ENCODE measurements at regions not wholly inside any gene's neighbourhood (a gene's known extent, or its start where the extent isn't known, plus 50 kb on each side); places are given as distances from the start of the nearest gene placed in this dataset.

GRCh38 chr7:142384493-142384922, 126.7 kb upstream of the PRSS58 start:
- TF ChIP-seq EZH2 (IDR thresholded peaks at IDR 0.05; ENCODE audit: low read depth) (no peak), CTCF (conservative IDR thresholded peaks at IDR 0.05) (no peak)
- no peak overlapping the region for H3K4me3 ChIP-seq
- no peak overlapping the region for H2AFZ ChIP-seq
- no peaks in the 10 kb centered on the region for H3K9me2 ChIP-seq (ENCODE audit: insufficient read depth)
- ChIA-PET POLR2A (ENCODE audit: unreplicated experiment) (interaction anchor here (0.6 kb wide), 1 partner anchor 112 kb away, joined by 3 read pairs; no protein-coding TSS in a partner anchor), CTCF (interaction anchor here (0.5 to 1.9 kb wide), 7 partner anchors 9 to 619 kb away, joined by 3 to 8 read pairs (median 4); no protein-coding TSS in a partner anchor)
- no peak overlapping the region for H3K27ac ChIP-seq
- no peaks in the 10 kb centered on the region for H3K9me3 ChIP-seq (ENCODE audit: insufficient read depth, low read depth)
- H3K36me3 ChIP-seq (ENCODE audit: low read depth) = no peaks in the 10 kb centered on the region
- no peaks in the 10 kb centered on the region for H3F3A ChIP-seq (ENCODE audit: insufficient read depth, low read depth)
- DNase-seq = peak in 1 of 2 experiments; percentile 28
- H3K79me2 ChIP-seq (ENCODE audit: low read depth) = no peaks in the 10 kb centered on the region
- no TSS peak for BruUV-seq (replicated peaks)
- H3K27me3 ChIP-seq (ENCODE audit: insufficient read depth, low read depth) = no peaks in the 10 kb centered on the region
- no peak overlapping the region for H3K4me2 ChIP-seq
- intact Hi-C loops (cut with micrococcal nuclease; ENCODE audit: unreplicated experiment) = loop anchor here (2.0 kb wide), 6 partner anchors 36 to 424 kb away; no protein-coding TSS in a partner anchor
- H3K4me1 ChIP-seq (replicated peaks; ENCODE audit: insufficient read depth) = 0 out of 2 replicates have a peak, but pooled peaks cover 12% of the 10 kb centered on the region
- H4K20me1 ChIP-seq (ENCODE audit: insufficient read depth) = no peaks in the 10 kb centered on the region

GRCh38 chr7:142383841-142384492, 126.1 kb upstream of the PRSS58 start:
- no TSS peak for BruUV-seq (replicated peaks)
- Histone ChIP-seq H2AFZ (no peak overlapping the region), H3K9me2 (ENCODE audit: insufficient read depth) (no peaks in the 10 kb centered on the region), H3K4me3 (no peak overlapping the region), H4K20me1 (ENCODE audit: insufficient read depth) (no peaks in the 10 kb centered on the region), H3K4me1 (replicated peaks; ENCODE audit: insufficient read depth) (0 out of 2 replicates have a peak, but pooled peaks cover 12% of the 10 kb centered on the region), H3F3A (ENCODE audit: insufficient read depth, low read depth) (no peaks in the 10 kb centered on the region), H3K4me2 (no peak overlapping the region), H3K36me3 (ENCODE audit: low read depth) (no peaks in the 10 kb centered on the region), H3K27me3 (ENCODE audit: insufficient read depth, low read depth) (no peaks in the 10 kb centered on the region), H3K27ac (no peak overlapping the region), H3K79me2 (ENCODE audit: low read depth) (no peaks in the 10 kb centered on the region), H3K9me3 (ENCODE audit: insufficient read depth, low read depth) (no peaks in the 10 kb centered on the region)
- ChIA-PET POLR2A (ENCODE audit: unreplicated experiment) (interaction anchor here (0.6 kb wide), 2 partner anchors 112 to 1718 kb away, joined by 3 to 11 read pairs; no protein-coding TSS in a partner anchor), CTCF (interaction anchor here (0.5 to 1.8 kb wide), 5 partner anchors 10 to 153 kb away, joined by 3 to 8 read pairs (median 4); no protein-coding TSS in a partner anchor)
- TF ChIP-seq CTCF (conservative IDR thresholded peaks at IDR 0.05) (no peak), EZH2 (IDR thresholded peaks at IDR 0.05; ENCODE audit: low read depth) (no peak)
- no peak for DNase-seq
- intact Hi-C loops (cut with micrococcal nuclease; ENCODE audit: unreplicated experiment) = loop anchor here (2.0 kb wide), 6 partner anchors 37 to 425 kb away; no protein-coding TSS in a partner anchor

GRCh38 chr7:142381727-142382390, 124.0 kb upstream of the PRSS58 start:
- Histone ChIP-seq H3K36me3 (ENCODE audit: low read depth) (no peaks in the 10 kb centered on the region), H4K20me1 (ENCODE audit: insufficient read depth) (no peaks in the 10 kb centered on the region), H2AFZ (no peak overlapping the region), H3K79me2 (ENCODE audit: low read depth) (no peaks in the 10 kb centered on the region), H3F3A (ENCODE audit: insufficient read depth, low read depth) (0 out of 2 replicates have a peak, but pooled peaks cover under 1% of the 10 kb centered on the region), H3K9me2 (ENCODE audit: insufficient read depth) (no peaks in the 10 kb centered on the region), H3K4me1 (replicated peaks; ENCODE audit: insufficient read depth) (peaks cover 20% of the 10 kb centered on the region), H3K27me3 (ENCODE audit: insufficient read depth, low read depth) (no peaks in the 10 kb centered on the region), H3K9me3 (ENCODE audit: insufficient read depth, low read depth) (no peaks in the 10 kb centered on the region), H3K4me2 (no peak overlapping the region), H3K27ac (no peak overlapping the region), H3K4me3 (no peak overlapping the region)
- BruUV-seq (replicated peaks) = no TSS peak
- intact Hi-C loops (cut with micrococcal nuclease; ENCODE audit: unreplicated experiment) = no loop called here
- no peak for TF ChIP-seq CTCF (conservative IDR thresholded peaks at IDR 0.05)
- TF ChIP-seq EZH2 (IDR thresholded peaks at IDR 0.05; ENCODE audit: low read depth) = no peak
- ChIA-PET CTCF (interaction anchor here (0.6 to 1.4 kb wide), 3 partner anchors 22 to 58 kb away, joined by 3 to 4 read pairs (median 4); no protein-coding TSS in a partner anchor), POLR2A (ENCODE audit: unreplicated experiment) (interaction anchor here (0.5 kb wide), 1 partner anchor 197 kb away, joined by 3 read pairs; no protein-coding TSS in a partner anchor)
- DNase-seq = no peak

Data from PC-9 (cell line).